Adrenal gland (tissue), 5 donors: ENCODE measurements at regions not wholly inside any gene's neighbourhood (a gene's known extent, or its start where the extent isn't known, plus 50 kb on each side); places are given as distances from the start of the nearest gene placed in this dataset.

Experiments
- CTCF ChIP-seq, 6 experiments: fragments of 450-650 bp in 4 of 6; fragments of 200-600 bp in 2 of 6; sonication (generic) in 1 of 6; IDR thresholded peaks; 1 replicate in 5 of 6; 2 replicates in 1 of 6; pipeline versions ENCODE4 v1.5.1 to v1.8.0; 2016 to 2021; ENCODE audit warnings: antibody characterized with exemption in 6 of 6, mild to moderate bottlenecking in 2 of 6, moderate library complexity in 1 of 6
- POLR2A ChIP-seq, 2 donors: fragments of 450-650 bp; IDR thresholded peaks; one replicate each; pipeline ENCODE4 v1.6.1; 2017; ENCODE audit warnings: antibody characterized with exemption in 2 of 2, mild to moderate bottlenecking in 2 of 2, moderate library complexity in 1 of 2
- donor health status: DM: no; HTN: no; CAD: no.

GRCh38 chr2:64323197-64323596, 130.8 kb upstream of the LGALSL start:
- no peak for TF ChIP-seq CTCF (IDR thresholded peaks at IDR 0.05)
- no peak for TF ChIP-seq POLR2A (IDR thresholded peaks at IDR 0.05)
